SK-N-SH treated with all-trans-retinoic acid at 6 μM for 48 hours (cell line): ENCODE measurements at regions not wholly inside any gene's neighbourhood (a gene's known extent, or its start where the extent isn't known, plus 50 kb on each side); places are given as distances from the start of the nearest gene placed in this dataset.
A peak's percentile ranks its signal among the peaks of the same experiment; 100 is the strongest.

Experiments used
- ATAC-seq: fragments of 200-7000 bp; cut with Tn5 transposase; 3 replicates; pipeline ENCODE4 v1.9.1; 2020; ENCODE audit warnings: mild to moderate bottlenecking, moderate library complexity
- ARNTL ChIP-seq: fragments of 450-650 bp; formaldehyde crosslinking; IDR thresholded peaks from 2 replicates; pipeline ENCODE4 v1.5.0; 2020; ENCODE audit warnings: low read depth, mild to moderate bottlenecking, moderate library complexity, borderline replicate concordance
- BACH2 ChIP-seq: fragments of 250-450 bp; sonication (Bioruptor Pico); IDR thresholded peaks from 2 replicates; pipeline ENCODE4 v1.9.0; 2021; ENCODE audit warnings: mild to moderate bottlenecking, borderline replicate concordance
- CSDC2 ChIP-seq: fragments of 250-450 bp; sonication (Bioruptor Pico); IDR thresholded peaks from 2 replicates; pipeline ENCODE4 v1.5.0; 2020; ENCODE audit warnings: mild to moderate bottlenecking, moderate library complexity
- ESRRG ChIP-seq: fragments of 250-450 bp; sonication (Bioruptor Pico); IDR thresholded peaks from 2 replicates; pipeline ENCODE4 v1.6.1; 2021; ENCODE audit warnings: mild to moderate bottlenecking
- ISL1 ChIP-seq: fragments of 250-450 bp; sonication (Bioruptor Pico); IDR thresholded peaks from 2 replicates; pipeline ENCODE4 v2.1.2; 2022; ENCODE audit warnings: mild to moderate bottlenecking, moderate library complexity
- OSR1 ChIP-seq: fragments of 250-450 bp; sonication (Bioruptor Pico); IDR thresholded peaks from 2 replicates; pipeline ENCODE4 v1.8.0; 2022; ENCODE audit warnings: moderate library complexity, mild to moderate bottlenecking, inconsistent platforms
- PPARA ChIP-seq: fragments of 250-450 bp; sonication (Bioruptor Pico); IDR thresholded peaks from 2 replicates; pipeline ENCODE4 v1.5.0; 2020; ENCODE audit warnings: mild to moderate bottlenecking, borderline replicate concordance
- RARB ChIP-seq: fragments of 250-450 bp; sonication (Bioruptor Pico); IDR thresholded peaks from 2 replicates; pipeline ENCODE4 v1.8.0; 2021; ENCODE audit warnings: mild to moderate bottlenecking, moderate library complexity
- SNAI2 ChIP-seq: fragments of 250-450 bp; sonication (Bioruptor Pico); IDR thresholded peaks from 2 replicates; pipeline ENCODE4 v1.5.0; 2020; ENCODE audit warnings: mild to moderate bottlenecking, moderate library complexity
- TCF4 ChIP-seq: fragments of 250-450 bp; sonication (Bioruptor Pico); IDR thresholded peaks from 2 replicates; pipeline ENCODE4 v1.8.0; 2021; ENCODE audit warnings: mild to moderate bottlenecking, moderate library complexity, borderline replicate concordance
- TOX ChIP-seq: fragments of 250-450 bp; sonication (Bioruptor Pico); IDR thresholded peaks from 2 replicates; pipeline ENCODE4 v1.8.0; 2021; ENCODE audit warnings: mild to moderate bottlenecking, moderate library complexity, borderline replicate concordance
- ZC3H10 ChIP-seq: fragments of 250-450 bp; sonication (Bioruptor Pico); IDR thresholded peaks from 2 replicates; pipeline ENCODE4 v1.5.1; 2021; ENCODE audit warnings: mild to moderate bottlenecking, moderate library complexity
- ZFP3 ChIP-seq: fragments of 250-450 bp; sonication (Bioruptor Pico); IDR thresholded peaks from 2 replicates; pipeline ENCODE4 v1.5.0; 2020; ENCODE audit warnings: mild to moderate bottlenecking, moderate library complexity
- ZFP30 ChIP-seq: fragments of 450-650 bp; formaldehyde crosslinking; IDR thresholded peaks from 2 replicates; pipeline ENCODE4 v1.5.0; 2022; ENCODE audit warnings: mild to moderate bottlenecking, moderate library complexity
- ZNF565 ChIP-seq: fragments of 450-650 bp; formaldehyde crosslinking; conservative IDR thresholded peaks from 2 replicates; pipeline ENCODE4 v1.5.0; 2020; ENCODE audit warnings: low read depth, mild to moderate bottlenecking, moderate library complexity
- ZNF70 ChIP-seq: fragments of 450-650 bp; formaldehyde crosslinking; IDR thresholded peaks from 2 replicates; pipeline ENCODE4 v1.5.0; 2020; ENCODE audit warnings: mild to moderate bottlenecking, moderate library complexity
- TF ChIP-seq, protein P1 (sequence below): fragments of 250-450 bp; sonication (Bioruptor Pico); IDR thresholded peaks from 2 replicates; pipeline ENCODE4 v1.5.1; 2021; ENCODE audit warnings: mild to moderate bottlenecking, moderate library complexity
- TF ChIP-seq, protein P2 (sequence below): fragments of 250-450 bp; sonication (Bioruptor Pico); IDR thresholded peaks from 2 replicates; pipeline ENCODE4 v1.5.1; 2020; ENCODE audit warnings: low read depth, mild to moderate bottlenecking, moderate library complexity
- TF ChIP-seq, protein P3 (sequence below): fragments of 250-450 bp; sonication (Bioruptor Pico); IDR thresholded peaks from 2 replicates; pipeline ENCODE4 v1.5.0; 2020; ENCODE audit warnings: mild to moderate bottlenecking, moderate library complexity
- TF ChIP-seq, protein P4 (sequence below): fragments of 250-450 bp; sonication (Bioruptor Pico); IDR thresholded peaks from 2 replicates; pipeline ENCODE4 v1.8.0; 2021; ENCODE audit warnings: low read depth, mild to moderate bottlenecking, moderate library complexity, borderline replicate concordance

DNA sequence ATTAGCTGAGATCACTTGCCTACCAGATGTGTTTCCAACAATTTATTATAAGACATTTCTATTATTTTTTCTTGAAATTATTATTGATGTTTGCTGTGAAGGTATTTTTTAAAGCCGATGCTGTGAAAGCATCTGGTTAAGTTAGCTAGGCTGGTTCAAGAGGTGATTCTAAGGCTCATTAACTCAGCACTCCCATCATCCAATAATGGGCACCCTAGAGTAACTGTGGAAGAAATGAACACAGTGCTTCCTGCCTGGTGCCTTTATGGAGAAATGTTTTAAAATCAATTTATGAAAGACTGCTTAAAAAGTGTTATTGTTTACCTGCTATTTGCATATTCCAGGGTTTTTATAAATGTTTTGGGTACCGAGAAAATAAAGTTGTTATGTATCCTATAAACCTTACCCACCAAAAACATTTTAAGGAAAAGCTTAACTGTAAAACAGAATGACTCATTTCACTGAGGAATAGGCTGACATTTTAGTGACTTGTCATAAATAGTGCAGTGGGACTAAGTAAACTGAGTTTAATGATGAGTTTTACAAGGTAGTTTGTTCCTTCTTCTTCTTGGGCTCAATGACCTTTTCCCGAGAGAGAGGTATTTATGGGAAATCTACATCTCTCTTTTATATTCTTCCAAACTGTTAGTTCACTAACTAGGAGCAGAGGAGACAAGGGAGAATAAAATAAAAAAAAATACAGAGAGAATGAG lies 310.0 kb upstream of the AADAT start:
- ATAC-seq, result peak; percentile 38; the same call in 2 of the 3 replicates
- TF ChIP-seq, protein P1, sequence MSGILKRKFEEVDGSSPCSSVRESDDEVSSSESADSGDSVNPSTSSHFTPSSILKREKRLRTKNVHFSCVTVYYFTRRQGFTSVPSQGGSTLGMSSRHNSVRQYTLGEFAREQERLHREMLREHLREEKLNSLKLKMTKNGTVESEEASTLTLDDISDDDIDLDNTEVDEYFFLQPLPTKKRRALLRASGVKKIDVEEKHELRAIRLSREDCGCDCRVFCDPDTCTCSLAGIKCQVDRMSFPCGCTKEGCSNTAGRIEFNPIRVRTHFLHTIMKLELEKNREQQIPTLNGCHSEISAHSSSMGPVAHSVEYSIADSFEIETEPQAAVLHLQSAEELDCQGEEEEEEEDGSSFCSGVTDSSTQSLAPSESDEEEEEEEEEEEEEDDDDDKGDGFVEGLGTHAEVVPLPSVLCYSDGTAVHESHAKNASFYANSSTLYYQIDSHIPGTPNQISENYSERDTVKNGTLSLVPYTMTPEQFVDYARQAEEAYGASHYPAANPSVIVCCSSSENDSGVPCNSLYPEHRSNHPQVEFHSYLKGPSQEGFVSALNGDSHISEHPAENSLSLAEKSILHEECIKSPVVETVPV (CRISPR knock-in tag), result no peak
- no peak for TF ChIP-seq CSDC2
- TF ChIP-seq RARB (CRISPR knock-in tag), result no peak
- TF ChIP-seq TOX (CRISPR knock-in tag), result no peak
- no peak for TF ChIP-seq ZFP30 (CRISPR knock-in tag)
- TF ChIP-seq OSR1 (CRISPR knock-in tag), result no peak
- TF ChIP-seq BACH2 (CRISPR knock-in tag), result no peak
- TF ChIP-seq PPARA (CRISPR knock-in tag), result no peak
- TF ChIP-seq, protein P2, sequence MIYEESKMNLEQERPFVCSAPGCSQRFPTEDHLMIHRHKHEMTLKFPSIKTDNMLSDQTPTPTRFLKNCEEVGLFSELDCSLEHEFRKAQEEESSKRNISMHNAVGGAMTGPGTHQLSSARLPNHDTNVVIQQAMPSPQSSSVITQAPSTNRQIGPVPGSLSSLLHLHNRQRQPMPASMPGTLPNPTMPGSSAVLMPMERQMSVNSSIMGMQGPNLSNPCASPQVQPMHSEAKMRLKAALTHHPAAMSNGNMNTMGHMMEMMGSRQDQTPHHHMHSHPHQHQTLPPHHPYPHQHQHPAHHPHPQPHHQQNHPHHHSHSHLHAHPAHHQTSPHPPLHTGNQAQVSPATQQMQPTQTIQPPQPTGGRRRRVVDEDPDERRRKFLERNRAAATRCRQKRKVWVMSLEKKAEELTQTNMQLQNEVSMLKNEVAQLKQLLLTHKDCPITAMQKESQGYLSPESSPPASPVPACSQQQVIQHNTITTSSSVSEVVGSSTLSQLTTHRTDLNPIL (CRISPR knock-in tag), result no peak
- no peak for TF ChIP-seq ARNTL (CRISPR knock-in tag)
- TF ChIP-seq TCF4 (CRISPR knock-in tag), result no peak
- no peak for TF ChIP-seq ZC3H10 (CRISPR knock-in tag)
- TF ChIP-seq, protein P3, sequence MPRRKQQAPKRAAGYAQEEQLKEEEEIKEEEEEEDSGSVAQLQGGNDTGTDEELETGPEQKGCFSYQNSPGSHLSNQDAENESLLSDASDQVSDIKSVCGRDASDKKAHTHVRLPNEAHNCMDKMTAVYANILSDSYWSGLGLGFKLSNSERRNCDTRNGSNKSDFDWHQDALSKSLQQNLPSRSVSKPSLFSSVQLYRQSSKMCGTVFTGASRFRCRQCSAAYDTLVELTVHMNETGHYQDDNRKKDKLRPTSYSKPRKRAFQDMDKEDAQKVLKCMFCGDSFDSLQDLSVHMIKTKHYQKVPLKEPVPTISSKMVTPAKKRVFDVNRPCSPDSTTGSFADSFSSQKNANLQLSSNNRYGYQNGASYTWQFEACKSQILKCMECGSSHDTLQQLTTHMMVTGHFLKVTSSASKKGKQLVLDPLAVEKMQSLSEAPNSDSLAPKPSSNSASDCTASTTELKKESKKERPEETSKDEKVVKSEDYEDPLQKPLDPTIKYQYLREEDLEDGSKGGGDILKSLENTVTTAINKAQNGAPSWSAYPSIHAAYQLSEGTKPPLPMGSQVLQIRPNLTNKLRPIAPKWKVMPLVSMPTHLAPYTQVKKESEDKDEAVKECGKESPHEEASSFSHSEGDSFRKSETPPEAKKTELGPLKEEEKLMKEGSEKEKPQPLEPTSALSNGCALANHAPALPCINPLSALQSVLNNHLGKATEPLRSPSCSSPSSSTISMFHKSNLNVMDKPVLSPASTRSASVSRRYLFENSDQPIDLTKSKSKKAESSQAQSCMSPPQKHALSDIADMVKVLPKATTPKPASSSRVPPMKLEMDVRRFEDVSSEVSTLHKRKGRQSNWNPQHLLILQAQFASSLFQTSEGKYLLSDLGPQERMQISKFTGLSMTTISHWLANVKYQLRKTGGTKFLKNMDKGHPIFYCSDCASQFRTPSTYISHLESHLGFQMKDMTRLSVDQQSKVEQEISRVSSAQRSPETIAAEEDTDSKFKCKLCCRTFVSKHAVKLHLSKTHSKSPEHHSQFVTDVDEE (CRISPR knock-in tag), result no peak
- TF ChIP-seq ISL1, result no peak
- TF ChIP-seq SNAI2 (CRISPR knock-in tag), result no peak
- TF ChIP-seq ZNF70 (CRISPR knock-in tag), result no peak
- no peak for TF ChIP-seq ZNF565 (CRISPR knock-in tag)

DNA sequence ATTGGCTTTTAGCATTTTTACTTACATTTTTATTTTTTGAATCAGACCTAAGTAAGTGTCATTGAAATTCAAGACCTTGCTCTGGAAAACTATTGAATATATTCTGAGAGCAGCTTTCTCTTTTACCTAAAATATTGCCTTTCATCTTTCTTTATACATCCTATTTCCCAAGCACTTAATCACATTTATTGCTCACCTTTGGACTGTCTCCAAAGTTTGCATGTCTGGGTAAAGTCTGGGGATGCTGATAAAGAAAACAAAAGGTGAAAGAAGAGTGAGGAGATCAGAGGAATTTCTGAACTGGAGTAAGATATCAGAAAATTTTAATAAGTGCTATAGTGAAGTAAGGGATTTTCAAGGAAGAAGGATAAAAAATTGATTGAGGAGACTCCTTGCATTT lies 308.5 kb upstream of the AADAT start:
- peak; percentile 13 for ATAC-seq
- no peak for TF ChIP-seq ZC3H10 (CRISPR knock-in tag)

DNA sequence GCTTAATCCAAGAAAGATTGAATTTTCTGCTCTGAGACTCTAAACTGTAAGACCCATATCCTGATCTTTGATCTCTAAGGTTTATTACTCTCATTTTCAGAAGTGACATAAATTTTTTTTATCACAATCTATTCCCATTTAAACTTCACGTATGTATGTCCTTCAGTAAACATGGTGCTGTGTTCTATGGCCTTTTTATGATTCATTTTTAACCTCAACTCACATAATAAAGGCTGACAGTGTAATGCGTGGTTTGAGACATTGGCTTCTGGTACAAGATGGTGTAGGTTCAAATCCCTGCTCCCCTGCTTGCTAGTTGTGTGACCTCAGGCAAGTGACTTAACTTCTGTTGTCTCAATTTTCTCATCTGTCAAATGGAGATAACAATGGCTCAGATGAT lies 306.0 kb upstream of the AADAT start:
- TF ChIP-seq ZFP30 (CRISPR knock-in tag), result no peak
- no peak for TF ChIP-seq ZFP3 (CRISPR knock-in tag)
- no peak for TF ChIP-seq CSDC2
- TF ChIP-seq ZNF70 (CRISPR knock-in tag), result no peak
- TF ChIP-seq ESRRG (CRISPR knock-in tag), result no peak
- no peak for TF ChIP-seq ISL1
- TF ChIP-seq, protein P2 (CRISPR knock-in tag), result no peak
- TF ChIP-seq, protein P4, sequence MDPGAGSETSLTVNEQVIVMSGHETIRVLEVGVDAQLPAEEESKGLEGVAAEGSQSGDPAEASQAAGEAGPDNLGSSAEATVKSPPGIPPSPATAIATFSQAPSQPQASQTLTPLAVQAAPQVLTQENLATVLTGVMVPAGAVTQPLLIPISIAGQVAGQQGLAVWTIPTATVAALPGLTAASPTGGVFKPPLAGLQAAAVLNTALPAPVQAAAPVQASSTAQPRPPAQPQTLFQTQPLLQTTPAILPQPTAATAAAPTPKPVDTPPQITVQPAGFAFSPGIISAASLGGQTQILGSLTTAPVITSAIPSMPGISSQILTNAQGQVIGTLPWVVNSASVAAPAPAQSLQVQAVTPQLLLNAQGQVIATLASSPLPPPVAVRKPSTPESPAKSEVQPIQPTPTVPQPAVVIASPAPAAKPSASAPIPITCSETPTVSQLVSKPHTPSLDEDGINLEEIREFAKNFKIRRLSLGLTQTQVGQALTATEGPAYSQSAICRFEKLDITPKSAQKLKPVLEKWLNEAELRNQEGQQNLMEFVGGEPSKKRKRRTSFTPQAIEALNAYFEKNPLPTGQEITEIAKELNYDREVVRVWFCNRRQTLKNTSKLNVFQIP (CRISPR knock-in tag), result no peak
- TF ChIP-seq, protein P1 (CRISPR knock-in tag), result no peak
- no peak for TF ChIP-seq TOX (CRISPR knock-in tag)
- no peak for TF ChIP-seq ZC3H10 (CRISPR knock-in tag)
- no peak for TF ChIP-seq ARNTL (CRISPR knock-in tag)
- TF ChIP-seq SNAI2 (CRISPR knock-in tag), result no peak
- TF ChIP-seq, protein P3 (CRISPR knock-in tag), result no peak
- no peak for TF ChIP-seq PPARA (CRISPR knock-in tag)
- TF ChIP-seq, all 23 proteins: peak for 0
- no peak for ATAC-seq
